Neural cell (in vitro differentiated cells): ENCODE measurements at regions not wholly inside any gene's neighbourhood (a gene's known extent, or its start where the extent isn't known, plus 50 kb on each side); places are given as distances from the start of the nearest gene placed in this dataset.

Experiments used
- EP300 ChIP-seq: fragments of 450-650 bp; conservative IDR thresholded peaks from 2 replicates; pipeline ENCODE4 v1.6.1; 2014; ENCODE audit warnings: antibody characterized with exemption, mild to moderate bottlenecking, moderate library complexity; ENCODE audit not compliant: poor library complexity, severe bottlenecking
- MXI1 ChIP-seq: fragments of 450-650 bp; conservative IDR thresholded peaks from 2 replicates; pipeline ENCODE4 v1.6.1; 2014; ENCODE audit warnings: antibody characterized with exemption, mild to moderate bottlenecking; ENCODE audit not compliant: poor library complexity, severe bottlenecking
- POLR2AphosphoS5 ChIP-seq: IDR thresholded peaks from 2 replicates; pipeline ENCODE4 v1.6.1; 2012
- RAD21 ChIP-seq: fragments of 450-650 bp; conservative IDR thresholded peaks from 2 replicates; pipeline ENCODE4 v1.6.1; 2014; ENCODE audit warnings: antibody characterized with exemption, mild to moderate bottlenecking, moderate library complexity
- TAF1 ChIP-seq: IDR thresholded peaks from 2 replicates; pipeline ENCODE4 v1.6.1; 2012; ENCODE audit warnings: low read depth

- TF ChIP-seq MXI1, result no peak
- TF ChIP-seq TAF1, result no peak
- no peak for TF ChIP-seq RAD21
- no peak for TF ChIP-seq EP300
- TF ChIP-seq POLR2AphosphoS5, result no peak
These were observed 50.4 kb upstream of the GRIP2 start for GRCh38 chr3:14590569-14590968.
